PC-9 (cell line): ENCODE measurements at regions not wholly inside any gene's neighbourhood (a gene's known extent, or its start where the extent isn't known, plus 50 kb on each side); places are given as distances from the start of the nearest gene placed in this dataset.

Source experiments
- BruUV-seq: library from RNA; stranded (reverse); fragments of 400-500 nt; replicated peaks from 2 replicates; lab custom pipeline; 2021; lab: Mats Ljungman, UMichigan
- CTCF ChIA-PET: fragments of 300-600 bp; sonication (Branson Sonifier 250); formaldehyde crosslinking; loops from one replicate; lab custom pipeline; 2022; ENCODE audit warnings: antibody characterized with exemption; lab: Charles Lee
- POLR2A ChIA-PET: fragments of 300-600 bp; sonication (Branson Sonifier 250); formaldehyde crosslinking; loops from one replicate; lab custom pipeline; 2022; ENCODE audit warnings: antibody characterized with exemption; ENCODE audit not compliant: unreplicated experiment; lab: Charles Lee
- DNase-seq, 2 experiments: peaks; one replicate each; pipeline versions ENCODE4 v3.0.0 to v3.0.0-alpha.2; 2015 to 2022; ENCODE audit warnings: mixed read lengths in 1 of 2
- H2AFZ ChIP-seq: fragments of 200-600 bp; sonication (generic); 2 replicates; pipeline ENCODE4 v1.8.1; 2017; ENCODE audit warnings: antibody characterized with exemption
- H3F3A ChIP-seq: fragments of 200-600 bp; sonication (generic); 2 replicates; pipeline ENCODE4 v1.8.1; 2017; ENCODE audit warnings: antibody characterized with exemption, mild to moderate bottlenecking, low read depth; ENCODE audit not compliant: insufficient read depth
- H3K27ac ChIP-seq: fragments of 200-600 bp; sonication (generic); 2 replicates; pipeline ENCODE4 v1.6.1; 2016; ENCODE audit warnings: mixed run types
- H3K27me3 ChIP-seq: fragments of 200-600 bp; sonication (generic); 2 replicates; pipeline ENCODE4 v1.6.1; 2016; ENCODE audit warnings: low read depth, mixed run types; ENCODE audit not compliant: insufficient read depth
- H3K36me3 ChIP-seq: fragments of 200-600 bp; sonication (generic); 2 replicates; pipeline ENCODE4 v1.6.1; 2016; ENCODE audit warnings: low read depth, mixed run types
- H3K4me1 ChIP-seq: fragments of 200-600 bp; sonication (generic); replicated peaks from 2 replicates; pipeline ENCODE4 v1.6.1; 2016; ENCODE audit warnings: mixed run types; ENCODE audit not compliant: insufficient read depth
- H3K4me2 ChIP-seq: fragments of 200-600 bp; sonication (generic); 2 replicates; pipeline ENCODE4 v1.6.1; 2017; ENCODE audit warnings: mixed run types
- H3K4me3 ChIP-seq: fragments of 200-600 bp; sonication (generic); 2 replicates; pipeline ENCODE4 v1.6.1; 2016; ENCODE audit warnings: mixed run types
- H3K79me2 ChIP-seq: fragments of 200-600 bp; sonication (generic); 2 replicates; pipeline ENCODE4 v1.6.1; 2017; ENCODE audit warnings: low read depth, mixed run types
- H3K9me2 ChIP-seq: fragments of 200-600 bp; sonication (generic); 2 replicates; pipeline ENCODE4 v1.8.1; 2017; ENCODE audit warnings: mild to moderate bottlenecking; ENCODE audit not compliant: insufficient read depth
- H3K9me3 ChIP-seq: fragments of 200-600 bp; sonication (generic); 2 replicates; pipeline ENCODE4 v1.8.1; 2016; ENCODE audit warnings: low read depth; ENCODE audit not compliant: insufficient read depth
- H4K20me1 ChIP-seq: fragments of 200-600 bp; sonication (generic); 2 replicates; pipeline ENCODE4 v1.8.1; 2017; ENCODE audit not compliant: insufficient read depth
- CTCF ChIP-seq: fragments of 200-600 bp; sonication (generic); conservative IDR thresholded peaks from 2 replicates; pipeline ENCODE4 v1.6.1; 2017; ENCODE audit warnings: mixed run types, antibody characterized with exemption, mild to moderate bottlenecking, moderate library complexity
- EZH2 ChIP-seq: fragments of 200-600 bp; sonication (generic); IDR thresholded peaks from 2 replicates; pipeline ENCODE4 v1.8.0; 2017; ENCODE audit warnings: antibody characterized with exemption, low read depth
- intact Hi-C: fragments of 100-400 bp; cut with micrococcal nuclease; formaldehyde crosslinking; loops from one replicate; pipeline ENCODE4 v1.10.0; 2022; ENCODE audit not compliant: unreplicated experiment

- no peak for DNase-seq
- no peaks in the 10 kb centered on the region for H3K4me1 ChIP-seq
- H3K27me3 ChIP-seq: no peaks in the 10 kb centered on the region
- no peaks in the 10 kb centered on the region for H3F3A ChIP-seq
- intact Hi-C loops: no loop called here
- no TSS peak for BruUV-seq
- no peaks in the 10 kb centered on the region for H4K20me1 ChIP-seq
- no peaks in the 10 kb centered on the region for H3K79me2 ChIP-seq
- no peaks in the 10 kb centered on the region for H3K9me2 ChIP-seq
- no peak overlapping the region for H3K4me2 ChIP-seq
- ChIA-PET CTCF (no interaction called here), POLR2A (no interaction called here)
- no peaks in the 10 kb centered on the region for H3K36me3 ChIP-seq
- TF ChIP-seq CTCF (no peak), EZH2 (no peak)
- H2AFZ ChIP-seq: no peak overlapping the region
- no peak overlapping the region for H3K4me3 ChIP-seq
- H3K9me3 ChIP-seq: no peaks in the 10 kb centered on the region
- H3K27ac ChIP-seq: no peak overlapping the region
Measured at GRCh38 chr4:96103086-96103485, 263.2 kb downstream of the PDHA2 start.

GRCh38 chr4:96108146-96108545, 268.3 kb downstream of the PDHA2 start:
- ChIA-PET CTCF (no interaction called here), POLR2A (no interaction called here)
- H3K79me2 ChIP-seq: no peaks in the 10 kb centered on the region
- no TSS peak for BruUV-seq
- no peak overlapping the region for H3K27ac ChIP-seq
- H3K4me1 ChIP-seq: no peaks in the 10 kb centered on the region
- intact Hi-C loops: no loop called here
- no peak overlapping the region for H3K4me3 ChIP-seq
- H4K20me1 ChIP-seq: no peaks in the 10 kb centered on the region
- TF ChIP-seq EZH2 (no peak), CTCF (no peak)
- no peaks in the 10 kb centered on the region for H3K36me3 ChIP-seq
- no peak overlapping the region for H3K4me2 ChIP-seq
- H3K9me2 ChIP-seq: no peaks in the 10 kb centered on the region
- H3K9me3 ChIP-seq: no peaks in the 10 kb centered on the region
- H3K27me3 ChIP-seq: no peaks in the 10 kb centered on the region
- no peak for DNase-seq
- H2AFZ ChIP-seq: no peak overlapping the region
- no peaks in the 10 kb centered on the region for H3F3A ChIP-seq

GRCh38 chr4:96112631-96113030, 272.7 kb downstream of the PDHA2 start:
- Histone ChIP-seq H3K4me2 (no peak overlapping the region), H3K36me3 (no peaks in the 10 kb centered on the region), H3K4me3 (no peak overlapping the region), H3K9me3 (no peaks in the 10 kb centered on the region), H3F3A (no peaks in the 10 kb centered on the region), H3K9me2 (no peaks in the 10 kb centered on the region), H3K27me3 (no peaks in the 10 kb centered on the region), H3K79me2 (no peaks in the 10 kb centered on the region), H2AFZ (no peak overlapping the region), H3K27ac (no peak overlapping the region), H4K20me1 (no peaks in the 10 kb centered on the region), H3K4me1 (no peaks in the 10 kb centered on the region)
- no TSS peak for BruUV-seq
- DNase-seq: no peak
- POLR2A ChIA-PET: no interaction called here
- no peak for TF ChIP-seq CTCF
- no peak for TF ChIP-seq EZH2
- CTCF ChIA-PET: no interaction called here
- intact Hi-C loops: no loop called here
